NCI-H82 treated with DMSO at 0.1 percent for 48 hours (cell line): ENCODE measurements at regions not wholly inside any gene's neighbourhood (a gene's known extent, or its start where the extent isn't known, plus 50 kb on each side); places are given as distances from the start of the nearest gene placed in this dataset.

Experiments
- DNase-seq: peaks from one replicate; lab custom pipeline; 2025; ENCODE audit not compliant: unreplicated experiment; lab: John Stamatoyannopoulos, UW

- no peak for DNase-seq
These were observed 70.6 kb upstream of the EYA4 start for GRCh38 chr6:133170602-133171001.

- DNase-seq, result no peak
These were observed 69.1 kb upstream of the EYA4 start for GRCh38 chr6:133171989-133172604.

- DNase-seq, result no peak
These were observed 67.9 kb upstream of the EYA4 start for GRCh38 chr6:133173276-133173675.

GRCh38 chr6:133179481-133179880 lies 61.7 kb upstream of the EYA4 start:
- no peak for DNase-seq

- no peak for DNase-seq
These were observed 57.5 kb upstream of the EYA4 start for GRCh38 chr6:133183691-133184090.

- DNase-seq, result no peak
These were observed 56.3 kb upstream of the EYA4 start for GRCh38 chr6:133184798-133185372.

GRCh38 chr6:133185731-133186130 lies 55.4 kb upstream of the EYA4 start:
- no peak for DNase-seq

GRCh38 chr6:133187114-133187513 lies 54.0 kb upstream of the EYA4 start:
- no peak for DNase-seq

- no peak for DNase-seq
These were observed 53.3 kb upstream of the EYA4 start for GRCh38 chr6:133187657-133188453.

GRCh38 chr6:133190912-133191311 lies 50.2 kb upstream of the EYA4 start:
- DNase-seq, result no peak

GRCh38 chr6:133191323-133191722 lies 49.8 kb upstream of the EYA4 start:
- DNase-seq, result no peak
